Neural cell (in vitro differentiated cells): ENCODE measurements at regions not wholly inside any gene's neighbourhood (a gene's known extent, or its start where the extent isn't known, plus 50 kb on each side); places are given as distances from the start of the nearest gene placed in this dataset.

ENCODE experiments used
- H2AFZ ChIP-seq: fragments of 200-600, 300-800 bp; sonication (generic), shearing (Covaris generic); 2 replicates; pipeline ENCODE4 v1.6.0; 2014; ENCODE audit warnings: low read depth, mild to moderate bottlenecking, antibody characterized with exemption, low read length, moderate library complexity
- H3F3A ChIP-seq: fragments of 200-600 bp; shearing (Covaris generic); 2 replicates; pipeline ENCODE4 v1.6.1; 2016; ENCODE audit warnings: mild to moderate bottlenecking, moderate library complexity, mixed read lengths, antibody characterized with exemption, low read length; ENCODE audit not compliant: insufficient read depth, poor library complexity, severe bottlenecking
- H3K27ac ChIP-seq: fragments of 200-600, 300-800 bp; sonication (generic), shearing (Covaris generic); 2 replicates; pipeline ENCODE4 v1.5.1; 2014; ENCODE audit warnings: mild to moderate bottlenecking, low read length, moderate library complexity
- H3K27me3 ChIP-seq: fragments of 300-800, 200-600 bp; sonication (generic), shearing (Covaris generic); 2 replicates; pipeline ENCODE4 v1.6.0; 2014; ENCODE audit warnings: mild to moderate bottlenecking, low read depth, low read length, moderate library complexity; ENCODE audit not compliant: insufficient read depth
- H3K36me3 ChIP-seq: fragments of 300-800, 200-600 bp; sonication (generic), shearing (Covaris generic); 2 replicates; pipeline ENCODE4 v1.5.1; 2014; ENCODE audit warnings: mild to moderate bottlenecking, antibody characterized with exemption, low read length, moderate library complexity; ENCODE audit not compliant: insufficient read depth
- H3K4me2 ChIP-seq: fragments of 300-800, 200-600 bp; sonication (generic), shearing (Covaris generic); 2 replicates; pipeline ENCODE4 v1.6.0; 2014; ENCODE audit warnings: mild to moderate bottlenecking, low read length
- H3K4me3 ChIP-seq: fragments of 300-800, 200-600 bp; sonication (generic), shearing (Covaris generic); 2 replicates; pipeline ENCODE4 v1.5.1; 2014; ENCODE audit warnings: mild to moderate bottlenecking, low read length, moderate library complexity
- H3K79me2 ChIP-seq: fragments of 200-600 bp; shearing (Covaris generic); replicated peaks from 2 replicates; pipeline ENCODE4 v1.6.0; 2014; ENCODE audit warnings: mild to moderate bottlenecking, low read length, moderate library complexity; ENCODE audit not compliant: insufficient read depth
- H3K9ac ChIP-seq: fragments of 300-800, 200-600 bp; sonication (generic), shearing (Covaris generic); 2 replicates; pipeline ENCODE4 v1.6.1; 2016; ENCODE audit warnings: mild to moderate bottlenecking, low read length, mixed read lengths
- H3K9me2 ChIP-seq: fragments of 200-600 bp; shearing (Covaris generic); 2 replicates; pipeline ENCODE4 v1.6.1; 2016; ENCODE audit warnings: mild to moderate bottlenecking, low read length, mixed read lengths; ENCODE audit not compliant: insufficient read depth
- H3K9me3 ChIP-seq: fragments of 200-600, 300-800 bp; sonication (generic), shearing (Covaris generic); 2 replicates; pipeline ENCODE4 v1.6.1; 2016; ENCODE audit warnings: mild to moderate bottlenecking, mixed run types, low read length, moderate library complexity, mixed read lengths
- H4K20me1 ChIP-seq: fragments of 200-600 bp; shearing (Covaris generic); 2 replicates; pipeline ENCODE4 v1.6.1; 2016; ENCODE audit warnings: mild to moderate bottlenecking, mixed run types; ENCODE audit not compliant: insufficient read depth
- CTCF ChIP-seq: fragments of 450-650 bp; IDR thresholded peaks from 2 replicates; pipeline ENCODE4 v1.5.1; 2014; ENCODE audit warnings: antibody characterized with exemption, mild to moderate bottlenecking, moderate library complexity; ENCODE audit not compliant: poor library complexity, severe bottlenecking
- EP300 ChIP-seq: fragments of 450-650 bp; conservative IDR thresholded peaks from 2 replicates; pipeline ENCODE4 v1.6.1; 2014; ENCODE audit warnings: antibody characterized with exemption, mild to moderate bottlenecking, moderate library complexity; ENCODE audit not compliant: poor library complexity, severe bottlenecking
- EZH2 ChIP-seq: fragments of 200-600, 300-800 bp; shearing (Covaris generic), sonication (generic); IDR thresholded peaks from 2 replicates; pipeline ENCODE4 v1.6.1; 2014; ENCODE audit warnings: antibody characterized with exemption, low read length, borderline replicate concordance, mild to moderate bottlenecking; ENCODE audit not compliant: insufficient read depth, poor library complexity, severe bottlenecking
- MXI1 ChIP-seq: fragments of 450-650 bp; conservative IDR thresholded peaks from 2 replicates; pipeline ENCODE4 v1.6.1; 2014; ENCODE audit warnings: antibody characterized with exemption, mild to moderate bottlenecking; ENCODE audit not compliant: poor library complexity, severe bottlenecking
- POLR2AphosphoS5 ChIP-seq: IDR thresholded peaks from 2 replicates; pipeline ENCODE4 v1.6.1; 2012
- RAD21 ChIP-seq: fragments of 450-650 bp; conservative IDR thresholded peaks from 2 replicates; pipeline ENCODE4 v1.6.1; 2014; ENCODE audit warnings: antibody characterized with exemption, mild to moderate bottlenecking, moderate library complexity
- REST ChIP-seq: IDR thresholded peaks from 2 replicates; pipeline ENCODE4 v1.6.1; 2012; ENCODE audit warnings: borderline replicate concordance
- SMC3 ChIP-seq: fragments of 450-650 bp; conservative IDR thresholded peaks from 2 replicates; pipeline ENCODE4 v1.6.1; 2014; ENCODE audit warnings: antibody characterized with exemption, mild to moderate bottlenecking, moderate library complexity; ENCODE audit not compliant: poor library complexity
- TAF1 ChIP-seq: IDR thresholded peaks from 2 replicates; pipeline ENCODE4 v1.6.1; 2012; ENCODE audit warnings: low read depth

- Histone ChIP-seq H3K4me2 (no peak overlapping the region), H3K9ac (no peak overlapping the region), H4K20me1 (no peaks in the 10 kb centered on the region), H3K9me3 (no peaks in the 10 kb centered on the region), H3K9me2 (no peaks in the 10 kb centered on the region), H3F3A (no peaks in the 10 kb centered on the region), H3K27ac (no peak overlapping the region), H3K27me3 (no peaks in the 10 kb centered on the region), H3K36me3 (no peaks in the 10 kb centered on the region), H2AFZ (no peak overlapping the region), H3K79me2 (no peaks in the 10 kb centered on the region), H3K4me3 (no peak overlapping the region)
- TF ChIP-seq REST (no peak), RAD21 (no peak), CTCF (no peak), EP300 (no peak), SMC3 (no peak), MXI1 (no peak), POLR2AphosphoS5 (no peak), TAF1 (no peak), EZH2 (no peak)
These were observed 596.7 kb downstream of the TUSC7 start for GRCh38 chr3:117306299-117306698.

GRCh38 chr3:117308353-117308752 is 598.8 kb downstream of the TUSC7 start:
- Histone ChIP-seq H4K20me1 (no peaks in the 10 kb centered on the region), H3K79me2 (no peaks in the 10 kb centered on the region), H3K36me3 (no peaks in the 10 kb centered on the region), H3K4me3 (no peak overlapping the region), H3K9me3 (no peaks in the 10 kb centered on the region), H2AFZ (no peak overlapping the region), H3K9me2 (no peaks in the 10 kb centered on the region), H3K27me3 (no peaks in the 10 kb centered on the region), H3K9ac (no peak overlapping the region), H3K27ac (no peak overlapping the region), H3K4me2 (no peak overlapping the region), H3F3A (no peaks in the 10 kb centered on the region)
- TF ChIP-seq RAD21 (no peak), MXI1 (no peak), POLR2AphosphoS5 (no peak), TAF1 (no peak), SMC3 (no peak), EP300 (no peak), REST (no peak), CTCF (no peak), EZH2 (no peak)
